22Rv1 (cell line): ENCODE measurements at regions not wholly inside any gene's neighbourhood (a gene's known extent, or its start where the extent isn't known, plus 50 kb on each side); places are given as distances from the start of the nearest gene placed in this dataset.

Experiments
- H3K27ac ChIP-seq: fragments of 450-650 bp; 2 replicates; pipeline ENCODE4 v1.5.1; 2017
- ZFX ChIP-seq: fragments of 450-650 bp; IDR thresholded peaks from 2 replicates; pipeline ENCODE4 v1.6.1; 2017; ENCODE audit warnings: antibody characterized with exemption, borderline replicate concordance
- TF ChIP-seq, protein P1 (sequence below): fragments of 450-650 bp; IDR thresholded peaks from 2 replicates; pipeline ENCODE4 v1.5.1; 2017; ENCODE audit warnings: mild to moderate bottlenecking

DNA sequence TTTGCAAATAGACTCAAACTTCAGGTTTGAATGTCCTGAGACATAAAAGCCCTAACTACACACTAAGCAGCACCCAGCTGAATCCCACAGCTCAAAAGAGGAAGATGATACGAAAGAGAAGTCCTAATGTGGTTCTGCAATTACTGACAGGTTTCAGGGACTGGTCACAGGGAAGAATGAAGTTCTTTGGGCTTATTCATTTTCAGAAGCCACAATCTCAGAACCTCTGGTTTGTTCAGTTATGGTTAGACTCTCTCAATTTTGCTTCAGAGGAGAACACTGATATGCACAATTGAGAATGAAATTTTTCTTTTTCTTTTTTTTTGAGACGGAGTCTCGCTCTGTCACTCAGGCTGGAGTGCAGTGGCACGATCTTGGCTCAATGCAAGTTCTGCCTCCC lies 94.6 kb upstream of the FAM180A start:
- TF ChIP-seq, protein P1, sequence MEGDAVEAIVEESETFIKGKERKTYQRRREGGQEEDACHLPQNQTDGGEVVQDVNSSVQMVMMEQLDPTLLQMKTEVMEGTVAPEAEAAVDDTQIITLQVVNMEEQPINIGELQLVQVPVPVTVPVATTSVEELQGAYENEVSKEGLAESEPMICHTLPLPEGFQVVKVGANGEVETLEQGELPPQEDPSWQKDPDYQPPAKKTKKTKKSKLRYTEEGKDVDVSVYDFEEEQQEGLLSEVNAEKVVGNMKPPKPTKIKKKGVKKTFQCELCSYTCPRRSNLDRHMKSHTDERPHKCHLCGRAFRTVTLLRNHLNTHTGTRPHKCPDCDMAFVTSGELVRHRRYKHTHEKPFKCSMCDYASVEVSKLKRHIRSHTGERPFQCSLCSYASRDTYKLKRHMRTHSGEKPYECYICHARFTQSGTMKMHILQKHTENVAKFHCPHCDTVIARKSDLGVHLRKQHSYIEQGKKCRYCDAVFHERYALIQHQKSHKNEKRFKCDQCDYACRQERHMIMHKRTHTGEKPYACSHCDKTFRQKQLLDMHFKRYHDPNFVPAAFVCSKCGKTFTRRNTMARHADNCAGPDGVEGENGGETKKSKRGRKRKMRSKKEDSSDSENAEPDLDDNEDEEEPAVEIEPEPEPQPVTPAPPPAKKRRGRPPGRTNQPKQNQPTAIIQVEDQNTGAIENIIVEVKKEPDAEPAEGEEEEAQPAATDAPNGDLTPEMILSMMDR = no peak
- no peak for TF ChIP-seq ZFX
- no peak overlapping the region for H3K27ac ChIP-seq

DNA sequence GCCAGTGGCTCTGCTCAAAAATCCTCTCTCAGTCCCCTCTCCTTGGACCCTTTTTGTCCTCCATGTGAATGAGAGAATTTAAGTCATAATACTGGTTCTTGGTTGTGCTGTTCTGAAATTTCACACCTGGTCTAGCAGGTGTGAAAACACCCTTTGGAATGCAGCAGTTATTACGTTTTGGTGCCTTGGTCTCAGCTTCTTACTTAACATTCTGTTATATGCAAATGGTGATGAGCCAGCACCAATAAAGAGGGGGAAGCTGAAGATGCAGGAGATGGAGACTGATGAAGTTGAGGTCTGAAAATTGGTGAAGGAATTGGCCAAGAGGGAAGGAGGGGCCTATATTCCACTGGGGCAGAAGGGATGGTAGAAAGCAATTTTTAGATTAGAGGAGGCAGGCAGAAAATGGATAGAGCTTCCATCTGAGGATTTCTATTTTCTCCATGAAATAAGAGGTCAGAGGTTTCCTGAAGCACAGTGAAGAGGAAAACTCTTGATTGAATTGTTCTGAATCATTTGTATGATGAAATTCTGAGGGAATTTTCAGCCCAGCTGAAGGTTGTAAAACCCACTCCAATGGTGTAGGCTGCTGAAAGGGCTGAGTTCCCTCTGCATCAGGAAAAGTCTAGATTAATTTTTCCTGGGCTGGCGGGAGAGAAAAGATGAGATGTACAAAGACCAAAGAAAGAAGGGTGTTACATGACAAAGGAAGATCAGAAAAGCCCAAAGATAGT lies 94.0 kb upstream of the FAM180A start:
- no peak for TF ChIP-seq ZFX
- TF ChIP-seq, protein P1 = no peak
- H3K27ac ChIP-seq = no peak overlapping the region

DNA sequence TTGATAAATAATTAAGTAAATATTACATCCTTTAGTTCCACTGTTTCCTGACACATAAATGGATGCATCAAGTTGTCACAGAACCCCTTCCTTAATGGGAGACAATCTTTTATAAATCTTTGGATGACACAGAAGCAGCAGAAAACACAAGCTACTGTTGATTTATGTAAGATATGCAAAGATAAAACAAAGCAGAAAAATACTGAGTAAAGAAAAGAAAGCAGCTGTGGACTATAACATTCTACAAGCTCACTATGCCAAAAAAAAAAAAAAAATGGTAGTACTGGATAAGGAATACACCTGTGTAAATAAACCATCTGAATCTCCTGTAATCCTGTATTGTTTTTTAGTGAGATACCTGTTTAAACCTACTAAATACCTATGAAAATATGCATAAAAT lies 92.0 kb upstream of the FAM180A start:
- TF ChIP-seq, protein P1 = no peak
- TF ChIP-seq ZFX = no peak
- no peak overlapping the region for H3K27ac ChIP-seq

DNA sequence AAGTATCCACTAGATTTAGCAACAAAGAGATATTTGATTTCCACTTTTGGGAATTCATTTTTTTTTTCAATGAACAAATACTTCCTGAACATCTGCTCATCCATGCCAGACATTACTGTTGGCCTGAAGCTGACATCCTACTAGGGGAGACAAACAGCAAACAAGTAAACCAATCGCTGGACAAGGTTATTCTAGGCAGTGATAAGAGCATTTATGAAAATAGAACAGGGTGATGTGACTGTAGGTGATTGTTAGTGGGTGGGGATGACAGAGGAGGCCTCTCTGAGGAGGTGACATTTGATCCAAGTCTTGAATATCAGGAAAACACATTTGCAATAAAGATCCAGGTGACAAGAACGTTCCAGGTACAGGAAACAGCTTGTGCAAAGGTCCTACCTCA lies 89.1 kb upstream of the FAM180A start:
- TF ChIP-seq ZFX = no peak
- TF ChIP-seq, protein P1 = no peak
- H3K27ac ChIP-seq = no peak overlapping the region

DNA sequence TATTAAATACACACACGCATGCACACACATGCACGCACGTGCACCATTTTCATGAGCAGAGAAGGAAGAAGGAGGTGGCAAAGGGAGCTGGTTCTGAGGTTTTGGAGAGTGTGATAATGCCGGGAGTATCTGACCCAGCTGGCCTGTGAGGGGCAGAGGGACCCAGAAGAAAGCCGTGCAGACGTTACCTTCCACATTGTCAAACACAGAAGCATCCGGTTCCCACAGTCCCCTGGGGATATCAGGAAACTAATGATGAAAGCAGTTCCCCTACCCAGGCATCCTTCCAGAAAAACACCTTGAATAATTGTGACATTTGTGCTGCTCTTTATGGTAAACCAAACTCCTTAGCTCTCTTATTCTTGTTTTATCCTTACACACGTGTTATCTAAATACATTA lies 85.7 kb upstream of the FAM180A start:
- TF ChIP-seq, protein P1 = no peak
- TF ChIP-seq ZFX = no peak

DNA sequence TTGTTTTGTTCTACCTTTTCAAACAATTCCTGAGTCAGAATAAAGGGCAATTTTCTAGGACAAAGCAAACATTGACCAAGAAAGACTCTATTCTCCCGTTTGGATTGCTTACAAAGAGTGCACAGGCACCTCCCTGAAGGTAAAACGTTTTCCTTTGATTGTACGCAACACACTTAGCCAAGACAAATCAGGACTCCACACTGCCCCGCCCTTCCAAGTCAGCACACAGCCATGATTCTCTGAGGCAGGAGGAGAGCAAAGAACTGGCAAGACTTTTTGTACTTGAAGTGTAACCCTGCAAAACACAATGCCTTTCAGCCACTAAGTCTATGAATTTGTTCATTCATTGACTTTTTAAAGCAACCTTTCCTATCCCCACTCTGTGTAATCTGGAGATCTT lies 85.0 kb upstream of the FAM180A start:
- no peak overlapping the region for H3K27ac ChIP-seq
- TF ChIP-seq, protein P1 = no peak
- no peak for TF ChIP-seq ZFX

More for the DNA sequence above, 85.7 kb upstream of the FAM180A start:
- no peak overlapping the region for H3K27ac ChIP-seq

DNA sequence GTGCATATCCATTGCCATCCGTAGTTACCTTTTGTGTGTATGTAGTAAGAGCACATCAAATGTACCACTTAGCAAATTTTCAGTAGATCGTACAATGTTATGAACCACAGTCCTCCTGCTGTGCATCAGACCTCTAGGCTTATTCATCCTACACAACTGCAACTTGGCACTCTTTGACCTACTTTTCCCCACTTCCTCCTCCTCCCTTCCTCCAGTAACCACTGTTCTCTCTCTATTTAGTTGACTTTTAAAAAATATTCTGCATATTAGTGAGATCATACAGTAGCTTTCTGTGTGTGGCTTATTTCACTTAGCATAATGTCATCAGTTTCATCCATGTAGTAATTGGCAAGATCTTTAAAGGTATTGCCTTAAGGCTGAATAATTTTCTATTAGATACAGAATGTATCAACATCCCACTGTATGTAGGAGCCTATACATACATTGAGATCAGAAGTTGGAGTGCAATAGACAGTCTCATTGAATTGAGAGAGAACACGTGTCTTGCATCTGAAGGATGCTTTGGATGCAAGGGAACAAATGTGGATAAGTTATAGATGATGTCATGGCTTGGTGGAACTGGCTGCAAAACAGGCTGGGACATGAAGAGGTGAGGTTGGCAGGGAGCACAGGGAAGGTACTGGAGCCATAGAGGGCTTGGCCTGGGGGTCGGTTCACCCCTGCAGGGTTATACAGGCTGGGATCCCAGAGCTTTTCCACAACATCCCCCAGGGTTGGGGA lies 83.0 kb upstream of the FAM180A start:
- no peak for TF ChIP-seq ZFX
- TF ChIP-seq, protein P1 = no peak
- H3K27ac ChIP-seq = no peak overlapping the region
